ENCODE measurements at regions not wholly inside any gene's neighbourhood (a gene's known extent, or its start where the extent isn't known, plus 50 kb on each side); places are given as distances from the start of the nearest gene placed in this dataset.

DNA sequence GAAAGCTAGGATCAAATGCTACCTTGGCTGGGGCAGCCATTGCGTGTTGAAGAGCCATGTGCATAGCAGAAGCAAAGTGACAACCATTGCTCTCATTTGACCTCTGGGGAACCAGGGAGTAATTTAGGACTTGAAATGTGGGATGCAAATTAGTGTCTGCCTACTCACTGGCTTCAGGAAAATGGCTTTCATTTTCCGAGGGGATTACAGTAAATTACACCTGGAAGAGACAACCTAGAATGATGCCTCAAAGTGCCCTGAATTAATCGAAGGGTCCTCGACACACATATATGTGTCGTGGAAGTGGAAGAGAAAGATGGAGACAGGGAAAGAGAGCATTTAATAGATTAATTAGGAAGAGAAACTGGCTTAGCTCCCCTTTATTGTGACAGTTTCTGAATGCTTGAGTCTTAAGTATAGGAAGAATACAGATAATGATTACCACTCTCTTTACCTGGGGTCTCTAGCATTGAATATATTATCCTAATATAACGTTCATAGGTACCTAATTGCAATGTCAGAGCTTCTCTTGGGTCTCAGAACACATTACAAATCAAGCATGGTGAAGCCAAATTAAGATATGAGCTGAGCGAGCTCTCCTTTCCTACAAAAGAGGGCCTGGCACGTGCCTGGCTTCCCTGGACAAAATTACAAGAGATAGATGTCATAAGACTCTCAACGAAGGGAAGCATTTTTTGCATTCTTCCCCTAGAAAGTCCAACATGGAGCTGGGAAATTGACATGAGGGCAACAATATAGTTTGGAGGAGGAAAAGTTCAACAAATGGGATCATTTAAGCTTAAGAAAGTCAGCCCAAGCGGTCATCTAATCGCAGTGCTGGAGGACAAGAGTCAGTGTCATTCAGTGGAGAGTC, 59.5 kb downstream of the MYCN start:
- no peak for DNase-seq (ENCODE audit: extremely low read depth, insufficient read length)
- TF ChIP-seq, protein P1, sequence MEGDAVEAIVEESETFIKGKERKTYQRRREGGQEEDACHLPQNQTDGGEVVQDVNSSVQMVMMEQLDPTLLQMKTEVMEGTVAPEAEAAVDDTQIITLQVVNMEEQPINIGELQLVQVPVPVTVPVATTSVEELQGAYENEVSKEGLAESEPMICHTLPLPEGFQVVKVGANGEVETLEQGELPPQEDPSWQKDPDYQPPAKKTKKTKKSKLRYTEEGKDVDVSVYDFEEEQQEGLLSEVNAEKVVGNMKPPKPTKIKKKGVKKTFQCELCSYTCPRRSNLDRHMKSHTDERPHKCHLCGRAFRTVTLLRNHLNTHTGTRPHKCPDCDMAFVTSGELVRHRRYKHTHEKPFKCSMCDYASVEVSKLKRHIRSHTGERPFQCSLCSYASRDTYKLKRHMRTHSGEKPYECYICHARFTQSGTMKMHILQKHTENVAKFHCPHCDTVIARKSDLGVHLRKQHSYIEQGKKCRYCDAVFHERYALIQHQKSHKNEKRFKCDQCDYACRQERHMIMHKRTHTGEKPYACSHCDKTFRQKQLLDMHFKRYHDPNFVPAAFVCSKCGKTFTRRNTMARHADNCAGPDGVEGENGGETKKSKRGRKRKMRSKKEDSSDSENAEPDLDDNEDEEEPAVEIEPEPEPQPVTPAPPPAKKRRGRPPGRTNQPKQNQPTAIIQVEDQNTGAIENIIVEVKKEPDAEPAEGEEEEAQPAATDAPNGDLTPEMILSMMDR (IDR thresholded peaks at IDR 0.05; ENCODE audit: insufficient read depth, low read length, poor library complexity, severe bottlenecking), result no peak

GRCh38 chr2:15997728-15998280, 57.5 kb downstream of the MYCN start:
- Histone ChIP-seq H3K27me3 (replicated peaks; ENCODE audit: control insufficient read depth, insufficient read depth, low read length) (no peaks in the 10 kb centered on the region), H3K36me3 (ENCODE audit: control insufficient read depth, insufficient read depth, low read length) (no peaks in the 10 kb centered on the region), H3K4me3 (replicated peaks; ENCODE audit: low read depth, low read length) (no peak overlapping the region)
- DNase-seq (ENCODE audit: extremely low read depth, insufficient read length), result no peak
- TF ChIP-seq, protein P1 (IDR thresholded peaks at IDR 0.05; ENCODE audit: insufficient read depth, low read length, poor library complexity, severe bottlenecking), result no peak

More for the DNA sequence above, 59.5 kb downstream of the MYCN start:
- Histone ChIP-seq H3K27me3 (replicated peaks; ENCODE audit: control insufficient read depth, insufficient read depth, low read length) (no peaks in the 10 kb centered on the region), H3K36me3 (ENCODE audit: control insufficient read depth, insufficient read depth, low read length) (no peaks in the 10 kb centered on the region), H3K4me3 (replicated peaks; ENCODE audit: low read depth, low read length) (no peak overlapping the region)

DNA sequence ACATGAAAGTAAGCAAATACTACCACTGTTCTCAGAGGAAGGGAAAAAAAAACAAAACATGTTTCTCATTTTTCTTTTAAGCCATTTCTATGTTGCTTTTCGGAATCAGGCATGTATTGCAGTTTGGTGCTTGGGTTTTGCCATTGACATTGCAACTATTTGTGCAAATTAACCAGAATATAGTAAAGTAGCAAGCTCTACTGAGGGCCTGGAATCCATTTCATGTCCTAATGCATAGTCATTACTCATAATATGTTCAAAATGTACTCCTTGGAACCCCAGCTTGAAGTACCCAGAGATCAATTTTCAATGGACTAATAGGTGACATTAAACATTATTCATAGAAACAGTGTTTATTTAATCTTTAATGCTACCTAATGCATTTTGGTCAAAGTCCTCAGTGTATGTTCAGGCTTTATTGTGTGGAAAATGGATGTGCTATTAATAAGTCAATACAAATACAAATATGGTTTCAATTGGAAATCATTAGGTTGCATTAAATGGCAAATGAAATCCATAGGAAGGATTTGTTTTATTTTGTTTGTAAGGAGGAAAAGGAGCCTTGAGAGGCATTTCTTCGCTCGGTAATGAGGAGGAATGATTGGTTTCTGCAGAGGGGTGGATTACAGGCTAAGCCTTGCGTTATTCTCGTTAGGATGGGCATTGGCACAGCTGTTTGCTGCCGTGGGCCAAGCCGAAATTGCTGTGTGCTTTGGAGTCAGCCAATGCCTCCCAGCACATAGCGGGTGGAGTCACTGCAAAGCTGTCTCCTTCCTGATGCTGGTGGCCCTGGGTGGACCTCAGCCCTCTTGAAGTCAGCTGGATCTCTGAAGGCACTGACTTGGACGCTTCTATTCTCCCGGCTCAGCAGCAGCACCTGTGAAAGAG, 56.4 kb downstream of the MYCN start:
- Histone ChIP-seq H3K4me3 (replicated peaks; ENCODE audit: low read depth, low read length) (no peak overlapping the region), H3K27me3 (replicated peaks; ENCODE audit: control insufficient read depth, insufficient read depth, low read length) (no peaks in the 10 kb centered on the region), H3K36me3 (ENCODE audit: control insufficient read depth, insufficient read depth, low read length) (no peaks in the 10 kb centered on the region)
- TF ChIP-seq, protein P1 (IDR thresholded peaks at IDR 0.05; ENCODE audit: insufficient read depth, low read length, poor library complexity, severe bottlenecking), result no peak
- no peak for DNase-seq (ENCODE audit: extremely low read depth, insufficient read length)
